NT2/D1 (cell line): ENCODE measurements at regions not wholly inside any gene's neighbourhood (a gene's known extent, or its start where the extent isn't known, plus 50 kb on each side); places are given as distances from the start of the nearest gene placed in this dataset.

ENCODE experiments used
- DNase-seq: peaks from one replicate; pipeline ENCODE4 v3.0.0-alpha.2; 2011; ENCODE audit warnings: low read depth, low spot score
- H3K27me3 ChIP-seq: 2 replicates; pipeline ENCODE4 v1.6.0; 2011; ENCODE audit warnings: mild to moderate bottlenecking; ENCODE audit not compliant: insufficient read length, insufficient read depth
- H3K36me3 ChIP-seq: 2 replicates; pipeline ENCODE4 v1.6.1; 2011; ENCODE audit warnings: mild to moderate bottlenecking, low read length, mixed read lengths; ENCODE audit not compliant: insufficient read depth, insufficient read length
- H3K4me1 ChIP-seq: 2 replicates; pipeline ENCODE4 v1.5.1; 2011; ENCODE audit not compliant: insufficient read depth, insufficient read length
- H3K4me3 ChIP-seq: 2 replicates; pipeline ENCODE4 v1.5.1; 2011; ENCODE audit warnings: low read depth; ENCODE audit not compliant: insufficient read length
- H3K9ac ChIP-seq: 2 replicates; pipeline ENCODE4 v1.6.0; 2011; ENCODE audit warnings: low read depth; ENCODE audit not compliant: insufficient read length
- H3K9me3 ChIP-seq: 2 replicates; pipeline ENCODE4 v1.5.1; 2011; ENCODE audit warnings: mild to moderate bottlenecking, low read length; ENCODE audit not compliant: insufficient read depth
- SUZ12 ChIP-seq: IDR thresholded peaks from 2 replicates; pipeline ENCODE4 v1.6.1; 2011; ENCODE audit not compliant: insufficient read length, insufficient read depth; ENCODE audit errors: extremely low read depth
- YY1 ChIP-seq: IDR thresholded peaks from 2 replicates; pipeline ENCODE4 v1.6.1; 2011; ENCODE audit not compliant: insufficient read length, insufficient read depth
- ZNF274 ChIP-seq: IDR thresholded peaks from 2 replicates; pipeline ENCODE4 v1.6.1; 2011; ENCODE audit warnings: mild to moderate bottlenecking, low read depth, low read length

DNA sequence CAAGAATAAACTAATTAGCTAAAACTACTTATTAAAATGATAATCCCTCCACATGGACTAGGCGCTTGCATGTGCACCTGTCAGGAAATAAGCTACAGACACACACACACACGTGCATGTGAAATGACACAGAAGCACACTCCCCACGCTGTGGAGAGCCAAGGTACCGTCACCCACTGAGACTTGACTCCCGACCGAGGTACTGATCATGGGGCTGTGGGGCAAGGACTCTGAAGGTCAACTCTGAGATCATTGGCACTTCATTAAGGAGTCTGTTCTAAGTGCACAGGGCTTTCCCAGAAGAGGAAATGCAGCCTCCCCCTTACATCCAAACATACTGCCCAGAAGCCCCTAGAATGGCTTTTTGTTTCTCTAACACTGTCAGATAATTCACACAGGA, 264.4 kb upstream of the WWC1 start:
- H3K9ac ChIP-seq, result no peak overlapping the region

DNA sequence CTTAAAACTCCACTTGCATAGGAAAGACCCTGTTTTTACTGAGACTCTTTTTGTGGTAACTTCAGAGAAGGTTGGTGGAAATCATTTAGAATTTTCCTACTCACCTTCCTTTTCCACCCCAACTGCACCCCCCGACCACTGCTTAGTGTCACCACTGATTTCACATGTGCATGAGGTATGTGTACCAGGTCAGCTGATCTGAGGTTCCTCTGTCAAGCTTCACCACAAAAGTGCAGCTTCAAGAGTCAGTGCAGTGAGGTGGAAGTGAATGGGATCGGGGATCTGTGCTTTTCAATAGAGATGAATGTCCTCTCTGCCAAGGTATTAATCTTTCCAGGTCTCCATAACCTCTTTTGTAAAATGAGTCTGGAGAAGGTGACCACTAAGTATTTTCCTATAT, 260.5 kb upstream of the WWC1 start:
- Histone ChIP-seq H3K4me3 (no peak overlapping the region), H3K9me3 (no peaks in the 10 kb centered on the region), H3K4me1 (no peaks in the 10 kb centered on the region), H3K27me3 (no peaks in the 10 kb centered on the region), H3K36me3 (no peaks in the 10 kb centered on the region), H3K9ac (no peak overlapping the region)
- no peak for DNase-seq
- TF ChIP-seq YY1 (no peak), ZNF274 (no peak), SUZ12 (no peak)

More for the DNA sequence above, 264.4 kb upstream of the WWC1 start:
- no peak for TF ChIP-seq YY1
- no peak for TF ChIP-seq SUZ12
- no peak for TF ChIP-seq ZNF274
- no peak for DNase-seq
- no peaks in the 10 kb centered on the region for H3K4me1 ChIP-seq
- no peaks in the 10 kb centered on the region for H3K27me3 ChIP-seq
- H3K4me3 ChIP-seq, result no peak overlapping the region
- no peaks in the 10 kb centered on the region for H3K9me3 ChIP-seq
- H3K36me3 ChIP-seq, result no peaks in the 10 kb centered on the region

DNA sequence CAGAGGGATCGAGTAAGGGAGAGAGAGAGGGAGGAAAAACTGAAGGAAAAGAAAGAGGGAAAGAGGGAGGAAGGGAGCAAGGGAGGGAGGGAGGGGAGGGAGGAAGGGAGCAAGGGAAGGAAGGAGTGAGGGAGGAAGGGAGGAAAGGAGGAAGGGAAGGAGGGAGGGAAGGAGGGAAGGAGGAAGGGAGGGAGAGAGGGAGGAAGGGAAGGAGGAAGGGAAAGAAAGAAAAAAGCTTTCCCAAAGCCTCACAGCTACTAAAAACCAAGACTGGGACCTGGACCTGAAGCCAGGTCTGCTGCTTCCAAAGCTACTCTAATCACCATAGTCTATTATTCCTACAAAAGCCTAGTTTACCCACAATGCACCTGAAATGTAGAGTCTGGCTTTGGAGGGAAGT, 259.8 kb upstream of the WWC1 start:
- DNase-seq, result no peak
- no peak overlapping the region for H3K4me3 ChIP-seq
- H3K36me3 ChIP-seq, result no peaks in the 10 kb centered on the region
- H3K27me3 ChIP-seq, result no peaks in the 10 kb centered on the region
- H3K4me1 ChIP-seq, result no peaks in the 10 kb centered on the region
- no peak overlapping the region for H3K9ac ChIP-seq
- no peak for TF ChIP-seq ZNF274
- no peak for TF ChIP-seq SUZ12
- TF ChIP-seq YY1, result no peak
- H3K9me3 ChIP-seq, result no peaks in the 10 kb centered on the region

DNA sequence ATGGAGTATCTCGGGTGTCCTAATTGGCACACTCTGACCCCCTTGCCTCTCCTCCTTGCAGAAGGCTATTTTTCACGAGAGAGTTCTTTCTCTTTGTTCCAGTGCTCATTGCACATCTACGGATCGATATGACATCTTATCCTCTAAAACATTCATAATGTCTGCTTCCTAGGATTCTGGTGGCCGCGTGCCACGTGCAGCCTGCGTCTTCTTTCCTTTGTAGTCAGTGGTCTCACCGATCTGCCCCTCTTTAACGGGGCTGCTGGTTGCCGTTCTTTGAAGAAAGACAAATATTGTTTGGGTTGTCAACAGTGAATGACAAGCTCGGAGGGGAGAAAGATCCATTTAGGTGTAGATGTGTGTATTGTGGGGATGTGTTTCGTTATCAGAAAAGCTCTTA, 252.4 kb upstream of the WWC1 start:
- H3K9ac ChIP-seq, result no peak overlapping the region
- no peaks in the 10 kb centered on the region for H3K9me3 ChIP-seq
- no peak for TF ChIP-seq SUZ12
- no peak for TF ChIP-seq ZNF274
- no peak for TF ChIP-seq YY1
- DNase-seq, result no peak
- no peaks in the 10 kb centered on the region for H3K36me3 ChIP-seq
- H3K4me1 ChIP-seq, result no peaks in the 10 kb centered on the region
- H3K27me3 ChIP-seq, result no peaks in the 10 kb centered on the region
- no peak overlapping the region for H3K4me3 ChIP-seq

DNA sequence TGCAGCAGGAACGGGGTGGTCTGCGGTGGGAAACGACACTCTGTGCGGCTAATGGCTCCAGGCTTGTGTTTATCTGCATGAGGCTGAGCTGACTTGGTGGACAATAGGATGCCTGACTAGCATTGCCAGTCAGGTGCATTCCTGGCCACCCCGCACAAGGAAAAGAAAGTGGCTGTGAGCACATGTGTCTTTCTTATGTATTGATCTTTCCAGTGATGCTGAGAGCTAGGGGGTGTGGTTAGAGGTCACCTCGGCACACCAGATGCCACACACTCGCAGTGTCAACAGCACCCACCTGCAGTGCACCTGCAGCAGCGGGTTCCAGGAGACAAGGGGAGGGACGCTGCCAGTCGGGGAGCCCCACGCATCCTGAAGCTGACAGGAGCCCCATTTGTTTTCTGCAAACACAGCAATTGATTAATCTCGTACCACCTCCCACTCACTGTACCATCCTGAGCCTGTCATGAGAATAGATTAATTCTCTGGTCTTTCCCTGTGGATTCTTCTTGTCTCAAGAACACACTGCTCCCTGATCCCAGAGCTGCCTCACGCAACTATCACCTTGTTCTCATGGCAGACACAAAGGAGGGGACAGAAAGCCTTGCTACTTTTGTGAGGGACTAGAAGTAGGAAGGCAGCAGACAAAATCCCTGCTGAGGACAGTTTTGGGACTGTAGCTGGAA, 251.7 kb upstream of the WWC1 start:
- Histone ChIP-seq H3K36me3 (no peaks in the 10 kb centered on the region), H3K4me3 (no peak overlapping the region), H3K9me3 (no peaks in the 10 kb centered on the region), H3K9ac (no peak overlapping the region), H3K27me3 (no peaks in the 10 kb centered on the region), H3K4me1 (no peaks in the 10 kb centered on the region)
- peak; percentile 20 for DNase-seq
- TF ChIP-seq SUZ12 (no peak), YY1 (no peak), ZNF274 (no peak)

DNA sequence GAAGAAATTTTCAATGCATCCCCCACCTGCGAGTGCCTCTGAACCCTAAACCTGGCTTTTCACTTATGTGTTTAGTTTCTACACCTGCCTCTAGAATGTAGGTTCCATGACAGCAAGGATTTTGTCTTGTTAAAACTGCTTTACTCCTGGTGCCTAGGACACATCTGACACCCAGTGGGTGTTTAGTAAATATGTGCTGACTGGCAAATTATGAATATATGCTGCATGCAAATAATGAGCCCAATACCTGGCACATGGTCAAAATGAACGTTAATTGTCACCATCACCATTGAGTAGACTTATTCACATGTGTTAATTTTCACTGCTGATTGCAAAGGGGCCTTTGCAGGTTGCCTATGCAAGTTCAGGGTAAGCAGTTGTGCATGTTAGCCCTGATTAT, 249.9 kb upstream of the WWC1 start:
- peaks cover 17% of the 10 kb centered on the region for H3K27me3 ChIP-seq
- no peak overlapping the region for H3K4me3 ChIP-seq
- H3K36me3 ChIP-seq, result no peaks in the 10 kb centered on the region
- no peaks in the 10 kb centered on the region for H3K9me3 ChIP-seq
- no peak overlapping the region for H3K9ac ChIP-seq
- no peaks in the 10 kb centered on the region for H3K4me1 ChIP-seq
- TF ChIP-seq YY1, result no peak
- TF ChIP-seq ZNF274, result no peak
- no peak for TF ChIP-seq SUZ12
- no peak for DNase-seq

DNA sequence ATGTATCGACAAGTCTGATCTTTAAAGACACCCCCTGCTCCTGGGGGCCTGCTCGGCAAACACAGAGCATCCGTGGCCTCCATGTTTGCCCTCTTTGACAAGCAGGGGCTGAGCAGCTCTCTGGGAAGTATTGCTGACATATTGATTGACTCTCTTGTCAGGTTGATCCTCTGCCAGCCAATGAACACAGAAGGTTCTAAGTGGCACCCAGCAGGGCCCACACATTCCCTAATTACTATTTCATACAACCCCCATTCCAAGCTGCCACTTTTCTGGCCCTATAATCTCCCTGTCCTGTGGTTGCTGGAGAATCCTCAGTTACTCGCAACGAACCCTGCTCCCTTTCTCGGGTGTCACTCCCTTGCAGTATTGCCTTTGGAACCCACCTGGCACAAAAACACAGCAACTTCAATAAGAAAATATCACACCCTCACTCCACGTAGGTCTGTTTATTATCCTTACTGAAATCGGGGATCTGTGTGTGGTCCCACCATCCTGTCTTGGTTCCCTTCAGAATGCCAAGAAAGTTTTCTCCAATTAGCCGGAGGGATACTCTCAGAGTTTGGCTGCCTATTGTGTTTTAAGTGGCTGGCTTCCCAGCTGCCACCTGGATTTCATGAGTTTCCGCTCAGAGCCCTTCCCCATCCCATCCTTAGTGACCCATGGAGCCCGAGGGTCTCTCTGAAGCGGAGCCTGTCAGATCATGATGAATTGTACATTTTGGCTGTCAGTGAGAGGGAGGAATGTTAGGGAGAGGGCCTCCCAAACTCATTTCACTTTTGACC, 249.0 kb upstream of the WWC1 start:
- H3K4me1 ChIP-seq, result no peaks in the 10 kb centered on the region
- TF ChIP-seq SUZ12 (no peak), YY1 (no peak), ZNF274 (no peak)
- no peak for DNase-seq
- H3K9ac ChIP-seq, result no peak overlapping the region
- H3K4me3 ChIP-seq, result no peak overlapping the region
- H3K27me3 ChIP-seq, result peaks cover 21% of the 10 kb centered on the region
- H3K9me3 ChIP-seq, result no peaks in the 10 kb centered on the region
- no peaks in the 10 kb centered on the region for H3K36me3 ChIP-seq
